Smooth muscle cell (in vitro differentiated cells): ENCODE measurements at regions not wholly inside any gene's neighbourhood (a gene's known extent, or its start where the extent isn't known, plus 50 kb on each side); places are given as distances from the start of the nearest gene placed in this dataset.
A peak's percentile ranks its signal among the peaks of the same experiment; 100 is the strongest.

Experiments
- DNase-seq: peaks from one replicate; lab custom pipeline; 2025; ENCODE audit not compliant: unreplicated experiment; lab: John Stamatoyannopoulos, UW
- H2AFZ ChIP-seq: fragments of 200-600 bp; sonication (generic); 2 replicates; pipeline ENCODE4 v1.6.0; 2016; ENCODE audit warnings: antibody characterized with exemption, low read depth, mild to moderate bottlenecking
- H3F3A ChIP-seq: fragments of 200-600 bp; sonication (generic); 2 replicates; pipeline ENCODE4 v1.6.0; 2017; ENCODE audit warnings: antibody characterized with exemption, low read depth
- H3K27ac ChIP-seq: fragments of 200-600 bp; sonication (generic); 2 replicates; pipeline ENCODE4 v1.5.1; 2016; ENCODE audit warnings: low read depth, mild to moderate bottlenecking
- H3K27me3 ChIP-seq: fragments of 200-600 bp; sonication (generic); 2 replicates; pipeline ENCODE4 v1.6.1; 2016; ENCODE audit warnings: low read depth, mild to moderate bottlenecking
- H3K36me3 ChIP-seq: fragments of 200-600 bp; sonication (generic); 2 replicates; pipeline ENCODE4 v1.5.1; 2016; ENCODE audit warnings: low read depth
- H3K4me1 ChIP-seq: fragments of 200-600 bp; sonication (generic); 2 replicates; pipeline ENCODE4 v1.5.1; 2016; ENCODE audit warnings: low read depth
- H3K4me2 ChIP-seq: fragments of 200-600 bp; sonication (generic); 2 replicates; pipeline ENCODE4 v1.6.0; 2016; ENCODE audit warnings: mild to moderate bottlenecking
- H3K4me3 ChIP-seq: fragments of 200-600 bp; sonication (generic); 2 replicates; pipeline ENCODE4 v1.5.1; 2016; ENCODE audit warnings: mild to moderate bottlenecking
- H3K79me2 ChIP-seq: fragments of 200-600 bp; sonication (generic); 2 replicates; pipeline ENCODE4 v1.6.0; 2016; ENCODE audit warnings: low read depth, mild to moderate bottlenecking
- H3K9ac ChIP-seq: fragments of 200-600 bp; sonication (generic); 2 replicates; pipeline ENCODE4 v1.6.0; 2016; ENCODE audit warnings: low read depth
- H3K9me3 ChIP-seq: fragments of 200-600 bp; sonication (generic); replicated peaks from 2 replicates; pipeline ENCODE4 v1.5.1; 2016; ENCODE audit warnings: low read depth
- H4K20me1 ChIP-seq: fragments of 200-600 bp; sonication (generic); 2 replicates; pipeline ENCODE4 v1.6.0; 2016; ENCODE audit warnings: low read depth
- CTCF ChIP-seq: fragments of 200-600 bp; sonication (generic); IDR thresholded peaks from 2 replicates; pipeline ENCODE4 v1.5.1; 2017; ENCODE audit warnings: borderline replicate concordance, mild to moderate bottlenecking, antibody characterized with exemption; ENCODE audit not compliant: insufficient read depth, poor library complexity, severe bottlenecking
- WGBS: methylation state at CpG from one replicate; pipeline ENCODE4 v1.1.7; 2016; ENCODE audit warnings: low lambda C conversion rate; 5-methylcytosine and 5-hydroxymethylcytosine counted together

- H3K4me2 ChIP-seq = no peak overlapping the region
- H3K4me3 ChIP-seq = no peak overlapping the region
- peaks cover 5% of the 10 kb centered on the region for H3F3A ChIP-seq
- H2AFZ ChIP-seq = no peak overlapping the region
- peaks cover 7% of the 10 kb centered on the region for H3K4me1 ChIP-seq
- no peaks in the 10 kb centered on the region for H3K9me3 ChIP-seq
- H3K36me3 ChIP-seq = no peaks in the 10 kb centered on the region
- no peak for DNase-seq
- WGBS = 96% methylated on average over 2 of the region's 2 CpGs
- TF ChIP-seq CTCF = no peak
- no peak overlapping the region for H3K27ac ChIP-seq
- H3K9ac ChIP-seq = no peak overlapping the region
- H3K79me2 ChIP-seq = no peaks in the 10 kb centered on the region
- H3K27me3 ChIP-seq = no peaks in the 10 kb centered on the region
- no peaks in the 10 kb centered on the region for H4K20me1 ChIP-seq
Measured at GRCh38 chr2:12231288-12231687, 484.9 kb downstream of the LPIN1 start.

- DNase-seq = no peak
- no peak overlapping the region for H3K27ac ChIP-seq
- H3K4me3 ChIP-seq = no peak overlapping the region
- H3K36me3 ChIP-seq = no peaks in the 10 kb centered on the region
- H4K20me1 ChIP-seq = no peaks in the 10 kb centered on the region
- H3K4me2 ChIP-seq = no peak overlapping the region
- H3K9me3 ChIP-seq = no peaks in the 10 kb centered on the region
- no peaks in the 10 kb centered on the region for H3K27me3 ChIP-seq
- H3K9ac ChIP-seq = no peak overlapping the region
- no peak for TF ChIP-seq CTCF
- no peak overlapping the region for H2AFZ ChIP-seq
- 76% methylated on average over 3 of the region's 3 CpGs for WGBS
- peaks cover 7% of the 10 kb centered on the region for H3K4me1 ChIP-seq
- H3F3A ChIP-seq = peaks cover 10% of the 10 kb centered on the region
- H3K79me2 ChIP-seq = no peaks in the 10 kb centered on the region
Measured at GRCh38 chr2:12232876-12233275, 483.9 kb upstream of the TRIB2 start.

GRCh38 chr2:12236136-12236844, 480.4 kb upstream of the TRIB2 start:
- no peak for TF ChIP-seq CTCF
- Histone ChIP-seq H3K27me3 (no peaks in the 10 kb centered on the region), H4K20me1 (no peaks in the 10 kb centered on the region), H3K4me2 (peak overlapping the region; percentile 26), H3K4me1 (peaks cover 7% of the 10 kb centered on the region), H3K4me3 (no peak overlapping the region), H2AFZ (peak overlapping the region; percentile 45), H3K36me3 (no peaks in the 10 kb centered on the region), H3K27ac (peak overlapping the region; percentile 48), H3F3A (peaks cover 5% of the 10 kb centered on the region), H3K9me3 (no peaks in the 10 kb centered on the region), H3K9ac (no peak overlapping the region), H3K79me2 (no peaks in the 10 kb centered on the region)
- no peak for DNase-seq
- WGBS = 60% methylated on average over 4 of the region's 4 CpGs

GRCh38 chr2:12240206-12240605, 476.5 kb upstream of the TRIB2 start:
- Histone ChIP-seq H3K9ac (no peak overlapping the region), H3K36me3 (no peaks in the 10 kb centered on the region), H3F3A (peaks cover 5% of the 10 kb centered on the region), H3K27me3 (no peaks in the 10 kb centered on the region), H3K4me1 (peaks cover 7% of the 10 kb centered on the region), H2AFZ (no peak overlapping the region), H3K79me2 (no peaks in the 10 kb centered on the region), H3K27ac (no peak overlapping the region), H3K4me2 (no peak overlapping the region), H3K4me3 (no peak overlapping the region), H3K9me3 (no peaks in the 10 kb centered on the region), H4K20me1 (no peaks in the 10 kb centered on the region)
- TF ChIP-seq CTCF = no peak
- DNase-seq = no peak
